GM12872 (cell line): ENCODE measurements at regions not wholly inside any gene's neighbourhood (a gene's known extent, or its start where the extent isn't known, plus 50 kb on each side); places are given as distances from the start of the nearest gene placed in this dataset.

Experiments used
- TF ChIP-seq, protein P1 (sequence below): IDR thresholded peaks from 3 replicates; pipeline ENCODE4 v1.5.1; 2011; ENCODE audit warnings: low read depth, mild to moderate bottlenecking, low read length, moderate library complexity; ENCODE audit not compliant: insufficient read depth

DNA sequence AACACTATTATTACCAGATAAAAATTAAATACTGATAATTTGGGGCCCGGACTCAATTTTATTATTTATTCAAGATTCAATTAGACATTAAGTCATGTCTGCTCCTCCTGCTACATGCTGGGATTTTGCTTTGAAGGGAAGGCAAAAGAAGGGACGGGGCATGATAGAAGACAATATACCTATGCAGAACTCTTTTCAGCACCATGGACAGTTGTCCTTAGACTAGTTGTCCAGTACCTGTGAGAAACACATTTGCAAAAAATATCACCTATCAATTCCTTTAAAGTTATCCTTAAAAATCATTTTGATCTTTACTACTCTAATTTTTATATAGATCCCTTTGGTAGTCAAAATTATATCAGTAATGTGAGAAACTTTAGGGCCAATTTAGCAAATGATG lies 100.2 kb upstream of the SULT1C3 start:
- TF ChIP-seq, protein P1, sequence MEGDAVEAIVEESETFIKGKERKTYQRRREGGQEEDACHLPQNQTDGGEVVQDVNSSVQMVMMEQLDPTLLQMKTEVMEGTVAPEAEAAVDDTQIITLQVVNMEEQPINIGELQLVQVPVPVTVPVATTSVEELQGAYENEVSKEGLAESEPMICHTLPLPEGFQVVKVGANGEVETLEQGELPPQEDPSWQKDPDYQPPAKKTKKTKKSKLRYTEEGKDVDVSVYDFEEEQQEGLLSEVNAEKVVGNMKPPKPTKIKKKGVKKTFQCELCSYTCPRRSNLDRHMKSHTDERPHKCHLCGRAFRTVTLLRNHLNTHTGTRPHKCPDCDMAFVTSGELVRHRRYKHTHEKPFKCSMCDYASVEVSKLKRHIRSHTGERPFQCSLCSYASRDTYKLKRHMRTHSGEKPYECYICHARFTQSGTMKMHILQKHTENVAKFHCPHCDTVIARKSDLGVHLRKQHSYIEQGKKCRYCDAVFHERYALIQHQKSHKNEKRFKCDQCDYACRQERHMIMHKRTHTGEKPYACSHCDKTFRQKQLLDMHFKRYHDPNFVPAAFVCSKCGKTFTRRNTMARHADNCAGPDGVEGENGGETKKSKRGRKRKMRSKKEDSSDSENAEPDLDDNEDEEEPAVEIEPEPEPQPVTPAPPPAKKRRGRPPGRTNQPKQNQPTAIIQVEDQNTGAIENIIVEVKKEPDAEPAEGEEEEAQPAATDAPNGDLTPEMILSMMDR = no peak

DNA sequence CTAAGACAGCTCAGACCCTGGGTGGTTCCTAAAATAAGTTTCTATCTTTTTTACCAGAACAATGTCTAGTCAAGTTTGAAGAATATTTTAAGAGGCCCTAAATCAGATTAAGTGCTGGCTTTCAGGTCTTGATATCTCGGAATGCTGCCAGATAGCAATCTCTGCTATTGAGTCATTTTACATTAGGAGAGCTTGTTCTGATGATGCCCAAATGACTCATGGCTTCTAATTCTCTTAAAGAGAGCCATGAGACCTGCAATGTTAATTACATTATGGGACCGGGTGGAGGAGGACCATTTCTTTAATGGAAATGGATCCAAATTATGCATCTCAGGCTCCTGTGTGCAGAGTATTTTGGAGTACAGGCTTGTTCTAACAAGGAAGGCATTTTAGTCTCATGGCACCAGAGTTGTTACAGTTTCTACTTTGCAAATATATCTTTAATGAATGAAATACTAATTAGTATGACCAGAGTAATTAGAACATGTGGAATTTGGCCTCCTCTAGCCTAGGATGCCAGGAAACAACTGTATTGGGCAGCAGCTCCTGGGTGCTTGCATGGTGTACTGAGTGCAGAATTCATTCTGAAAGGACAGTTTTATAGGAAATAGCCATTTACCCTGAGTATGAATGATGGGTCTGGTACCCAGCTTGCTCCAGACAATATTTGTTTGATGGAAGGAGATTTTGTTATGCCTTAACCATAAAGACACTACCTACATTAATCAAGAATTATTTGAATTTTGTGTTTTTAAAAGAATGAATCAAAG lies 94.0 kb upstream of the SULT1C3 start:
- TF ChIP-seq, protein P1 = no peak

DNA sequence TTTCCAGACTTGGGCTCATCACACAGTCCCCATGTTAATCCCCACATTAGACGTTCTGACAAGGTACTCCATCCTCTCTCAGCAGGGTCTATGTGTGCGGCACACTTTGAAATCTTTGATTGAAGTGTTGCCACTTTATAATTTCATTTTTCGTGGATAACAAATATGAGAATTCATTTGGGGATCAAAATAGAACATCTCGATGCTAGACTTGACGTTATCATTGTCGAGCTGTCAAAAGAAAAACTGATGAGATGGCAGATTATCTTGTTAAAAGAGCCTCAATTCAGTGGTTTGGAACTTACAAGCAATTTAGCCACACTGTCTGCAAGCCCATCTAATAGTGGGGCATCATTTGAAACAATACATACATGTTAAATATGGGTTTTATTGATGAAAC lies 91.2 kb upstream of the SULT1C3 start:
- TF ChIP-seq, protein P1 = no peak

DNA sequence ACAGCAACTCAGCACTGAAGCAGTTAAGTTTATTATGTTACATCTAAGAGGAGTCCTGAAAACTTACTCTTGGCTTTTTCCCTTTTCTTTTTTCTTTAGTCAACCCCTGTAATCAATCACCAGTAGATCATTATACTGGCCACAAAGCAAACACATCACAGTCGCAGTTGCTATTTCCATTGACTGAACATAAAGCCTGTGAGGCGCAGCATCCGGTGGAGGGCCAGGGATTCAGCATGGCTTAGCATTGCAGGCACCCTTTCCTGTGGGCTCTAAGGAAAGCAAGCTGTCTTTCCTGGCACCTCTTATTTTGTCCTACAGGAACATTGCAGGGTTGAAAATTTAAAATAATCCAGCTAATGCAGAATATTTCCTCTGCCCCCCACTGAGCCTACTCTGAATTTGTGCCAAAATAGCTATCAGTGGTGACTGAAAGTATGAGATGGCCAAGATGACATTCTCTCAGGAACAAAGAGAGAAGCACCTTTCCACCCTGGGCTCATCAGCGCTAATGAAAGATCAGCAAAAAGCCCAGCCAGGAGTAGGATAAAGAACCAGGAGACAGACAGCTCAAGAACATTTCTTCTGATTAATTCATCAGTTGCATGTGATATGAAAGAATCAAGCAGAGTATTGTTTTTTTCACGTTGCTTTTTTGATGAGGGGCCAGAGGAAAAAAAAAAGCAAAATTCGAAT lies 85.3 kb upstream of the SULT1C3 start:
- TF ChIP-seq, protein P1 = no peak

DNA sequence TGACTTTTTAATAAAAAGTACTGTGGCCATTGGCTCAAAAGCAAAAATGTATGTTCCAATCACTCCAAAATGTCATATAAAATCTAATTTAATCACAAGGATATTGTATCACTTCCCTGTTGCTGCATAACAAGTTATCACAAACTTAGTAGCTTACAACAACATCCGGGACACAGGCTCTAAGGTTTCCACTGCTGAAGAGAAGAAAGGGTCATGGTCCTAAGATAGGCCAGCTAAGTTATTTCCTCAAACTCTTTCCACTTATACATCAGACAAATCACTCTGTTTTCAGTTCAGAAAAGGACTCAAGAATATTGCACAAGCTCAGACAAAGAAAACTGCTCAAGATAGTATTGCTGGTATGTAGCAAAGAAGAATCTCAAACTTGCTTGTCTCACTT lies 78.5 kb upstream of the SULT1C3 start:
- TF ChIP-seq, protein P1 = no peak

DNA sequence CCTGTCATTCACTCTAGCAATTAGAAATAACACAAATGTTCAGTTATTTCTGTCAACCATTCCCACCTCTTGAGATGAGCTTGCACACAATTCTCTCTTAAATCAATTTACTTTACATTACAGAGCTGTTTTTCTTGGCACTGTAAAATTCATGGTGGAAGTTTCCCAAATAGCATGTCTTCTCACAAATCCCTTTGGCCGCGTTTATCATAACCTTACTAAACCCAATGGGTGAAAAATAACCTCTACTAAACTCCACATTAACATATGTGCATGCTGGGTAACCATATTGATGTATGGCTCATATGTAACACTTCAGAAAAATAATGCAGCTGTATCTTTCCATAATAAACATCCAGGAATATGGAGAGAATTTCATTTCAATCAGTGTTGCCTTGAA lies 75.5 kb upstream of the SULT1C3 start:
- TF ChIP-seq, protein P1 = no peak

DNA sequence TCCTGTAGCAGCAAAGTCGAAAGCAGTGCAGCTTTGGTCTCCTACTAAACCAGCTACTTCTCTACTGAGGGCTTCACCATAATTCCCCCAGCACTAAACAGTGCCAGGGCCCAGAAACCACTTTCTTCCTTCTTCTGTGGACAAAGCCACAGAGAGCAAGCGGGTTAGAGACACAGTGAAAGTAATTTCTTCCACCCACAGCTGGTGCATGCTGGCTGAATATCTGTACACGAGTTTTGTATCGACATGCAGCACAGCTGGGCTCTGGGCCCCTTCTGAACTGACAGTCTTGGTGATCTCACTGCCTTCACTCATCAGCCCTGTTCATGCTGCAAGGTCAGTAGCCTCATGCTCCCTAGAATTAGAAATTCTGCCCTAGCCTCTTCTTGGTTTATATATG lies 74.0 kb upstream of the SULT1C3 start:
- TF ChIP-seq, protein P1 = no peak
